Fibroblast of pulmonary artery (primary cell): ENCODE measurements at regions not wholly inside any gene's neighbourhood (a gene's known extent, or its start where the extent isn't known, plus 50 kb on each side); places are given as distances from the start of the nearest gene placed in this dataset.
A peak's percentile ranks its signal among the peaks of the same experiment; 100 is the strongest.

Source experiments
- DNase-seq: peaks from one replicate; pipeline ENCODE4 v3.0.0-alpha.2; 2010; ENCODE audit warnings: low read depth
- H3K4me3 ChIP-seq: replicated peaks from 2 replicates; pipeline ENCODE4 v1.5.1; 2011; ENCODE audit warnings: low read depth, mild to moderate bottlenecking, control low read depth, low read length, moderate library complexity
- CTCF ChIP-seq: IDR thresholded peaks from 2 replicates; pipeline ENCODE4 v1.5.1; 2011; ENCODE audit warnings: mild to moderate bottlenecking, control low read depth, low read length, inconsistent platforms; ENCODE audit errors: missing control alignments

DNA sequence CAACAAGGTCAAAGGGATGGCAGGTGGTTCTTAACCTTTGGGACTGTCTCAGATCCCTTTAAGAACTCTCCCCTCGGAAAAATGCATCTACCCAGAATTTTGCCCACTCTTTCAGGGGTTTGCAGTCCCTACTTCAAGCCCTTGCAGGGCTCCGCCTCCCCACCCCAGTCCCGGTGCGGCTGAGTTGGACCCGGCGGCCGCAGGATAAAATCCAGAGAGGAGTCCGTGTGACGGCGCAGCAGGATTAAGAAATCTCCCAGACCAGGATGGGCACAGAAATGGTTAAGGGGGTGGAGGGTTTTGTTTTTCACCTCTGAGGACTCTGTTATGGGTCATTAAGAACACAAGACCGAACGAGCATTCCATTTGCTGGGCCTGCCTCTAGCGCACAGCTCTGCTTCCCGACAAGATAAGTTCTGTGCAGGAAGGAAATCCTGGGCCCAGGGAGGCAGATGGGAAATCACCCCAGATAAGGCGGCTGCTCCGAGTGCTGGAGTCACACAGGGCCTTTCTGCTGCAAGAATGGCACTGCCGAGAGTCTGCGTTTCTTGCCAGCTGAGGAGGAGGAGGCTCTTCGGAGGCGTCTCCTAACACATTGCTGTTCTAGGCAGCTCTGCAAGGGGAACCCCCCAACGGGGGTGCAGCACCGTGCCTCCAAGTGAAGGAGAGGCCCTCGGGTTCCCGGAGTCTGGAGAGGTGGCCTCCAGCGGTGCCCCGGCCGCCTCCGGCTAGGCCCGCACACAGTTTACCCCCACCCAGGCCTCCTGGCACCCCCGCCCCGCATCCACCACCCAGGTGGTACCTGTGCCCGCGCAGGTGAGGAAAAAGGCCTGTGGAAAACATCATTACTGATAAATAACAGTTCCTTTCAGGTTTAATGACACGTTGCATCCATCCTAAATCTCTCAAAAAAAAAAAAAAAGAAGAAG is 277.6 kb downstream of the BCOR start:
- TF ChIP-seq CTCF = no peak
- DNase-seq = peak; percentile 56
- peak overlapping the region; percentile 24 for H3K4me3 ChIP-seq

- no peak for DNase-seq
- no peak for TF ChIP-seq CTCF
- peak overlapping the region; percentile 24 for H3K4me3 ChIP-seq
Observed at GRCh38 chrX:39820938-39821708, 276.6 kb downstream of the BCOR start.

GRCh38 chrX:39821709-39822095 is 276.1 kb downstream of the BCOR start:
- no peak for TF ChIP-seq CTCF
- DNase-seq = no peak
- no peak overlapping the region for H3K4me3 ChIP-seq

DNA sequence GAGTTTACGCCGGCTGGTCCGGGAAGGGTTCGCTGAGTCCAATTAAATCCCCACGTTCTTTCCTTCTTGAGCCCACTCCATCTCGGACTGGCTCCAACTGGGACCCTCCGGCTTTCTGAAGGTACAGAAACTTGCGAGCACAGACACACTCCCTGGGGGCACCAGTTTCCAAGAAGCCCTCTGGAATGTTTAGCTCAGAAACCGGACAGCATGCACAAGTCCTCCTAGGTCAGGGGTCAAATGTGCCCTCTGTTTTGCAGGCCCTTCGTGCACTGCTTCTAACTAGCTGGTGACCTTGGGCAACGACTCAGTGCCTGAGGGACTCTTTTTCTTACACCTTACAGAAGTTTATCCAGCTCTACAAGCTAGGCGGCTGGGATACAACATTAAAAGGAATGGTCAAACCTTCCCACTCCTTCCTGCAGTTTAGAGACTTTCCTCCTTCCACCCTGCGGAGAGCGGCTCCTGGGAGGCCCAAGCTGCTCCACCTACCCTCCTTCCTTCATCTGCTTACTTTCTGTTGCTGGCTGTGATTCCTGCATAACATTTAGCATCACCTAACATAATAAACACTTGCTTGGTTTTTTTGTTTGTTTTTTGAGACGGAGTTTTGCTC is 275.5 kb downstream of the BCOR start:
- H3K4me3 ChIP-seq = no peak overlapping the region
- TF ChIP-seq CTCF = no peak
- DNase-seq = no peak

DNA sequence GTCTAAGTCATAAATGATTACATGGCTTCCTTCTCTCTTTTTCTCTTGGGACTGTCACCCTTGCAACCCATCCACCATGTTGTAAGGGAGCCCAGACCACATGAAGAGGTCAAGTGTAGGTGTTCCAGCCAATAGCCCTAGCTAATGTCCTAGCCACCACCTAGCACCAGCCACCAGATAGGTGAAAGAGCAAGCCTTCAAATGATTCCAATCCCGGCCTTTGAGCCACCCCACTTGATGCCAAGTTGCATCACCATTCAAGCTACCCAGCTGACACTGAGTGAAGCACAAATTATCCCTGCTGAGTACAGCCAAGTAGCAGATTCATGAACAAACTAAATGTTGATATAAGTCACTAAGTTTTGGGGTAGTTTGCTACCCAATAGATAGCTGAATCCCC is 274.3 kb downstream of the BCOR start:
- no peak overlapping the region for H3K4me3 ChIP-seq
- no peak for TF ChIP-seq CTCF
- DNase-seq = no peak

GRCh38 chrX:39823854-39824253 is 273.9 kb downstream of the BCOR start:
- no peak for DNase-seq
- no peak overlapping the region for H3K4me3 ChIP-seq
- no peak for TF ChIP-seq CTCF
